NCI-H1092 (cell line): ENCODE measurements at regions not wholly inside any gene's neighbourhood (a gene's known extent, or its start where the extent isn't known, plus 50 kb on each side); places are given as distances from the start of the nearest gene placed in this dataset.

Source experiments
- DNase-seq: peaks from one replicate; lab custom pipeline; 2025; lab: John Stamatoyannopoulos, UW

DNA sequence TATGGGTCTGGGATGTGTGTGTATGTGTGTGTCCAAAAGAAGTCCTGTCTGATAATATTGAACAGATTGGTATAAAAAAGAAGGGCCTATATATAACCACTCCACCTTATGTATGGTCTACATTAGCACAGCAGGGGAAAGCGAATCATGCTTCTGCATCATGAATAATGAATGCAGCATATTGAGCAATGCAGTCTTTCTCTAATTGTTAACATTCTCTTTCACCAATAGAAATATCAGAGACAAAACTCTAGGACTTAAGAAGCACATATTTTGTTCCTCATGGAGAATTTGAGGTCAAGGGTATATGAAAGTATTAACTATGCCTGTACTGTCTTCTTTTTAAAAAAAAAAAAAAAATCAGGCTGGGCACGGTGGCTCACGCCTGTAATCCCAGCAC lies 264.3 kb upstream of the NOCT start:
- no peak for DNase-seq

DNA sequence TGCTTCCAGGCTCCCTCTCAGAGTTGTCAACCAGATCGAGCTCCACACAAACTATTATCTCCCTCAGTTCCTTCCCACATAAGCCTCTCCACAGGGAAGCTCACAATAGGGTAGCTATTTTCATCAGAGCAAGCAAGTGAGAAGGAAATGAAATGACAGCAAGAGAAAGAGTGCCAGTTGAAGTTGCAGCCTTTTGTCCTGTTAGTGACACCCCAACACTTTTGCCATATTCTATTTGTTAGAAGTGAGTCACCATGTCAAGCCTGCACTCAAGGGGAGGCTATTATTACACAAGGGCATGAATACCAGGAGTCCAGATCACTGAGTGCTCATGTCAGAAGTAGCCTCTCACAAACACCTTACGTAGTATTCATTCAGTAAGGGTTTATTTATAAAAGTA lies 266.3 kb upstream of the NOCT start:
- no peak for DNase-seq

GRCh38 chr4:138741766-138742377 lies 273.7 kb upstream of the NOCT start:
- DNase-seq = no peak

- no peak for DNase-seq
Observed at GRCh38 chr4:138740816-138741745, 274.5 kb upstream of the NOCT start.

GRCh38 chr4:138736362-138736761 lies 279.2 kb upstream of the NOCT start:
- DNase-seq = no peak

- no peak for DNase-seq
Observed at GRCh38 chr4:138734746-138735145, 280.8 kb upstream of the NOCT start.

DNA sequence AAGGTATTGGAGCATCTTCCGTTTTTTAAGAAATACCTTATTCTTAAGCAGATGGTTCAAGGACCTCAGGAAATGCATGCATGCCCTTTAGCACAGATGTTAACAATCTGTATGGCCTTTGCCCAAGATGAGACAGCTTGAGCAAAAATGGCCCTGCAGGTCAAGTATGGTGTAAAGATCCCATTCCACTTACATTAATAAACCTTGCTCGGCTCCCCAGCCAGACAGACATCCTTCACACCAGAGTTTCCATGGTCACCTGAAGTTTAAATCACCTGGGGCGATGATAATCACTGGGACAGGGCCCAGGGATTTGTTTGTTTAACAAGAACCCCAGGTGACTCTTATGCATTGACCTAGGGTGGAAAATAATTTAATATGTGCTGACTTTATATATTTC lies 287.0 kb upstream of the NOCT start:
- no peak for DNase-seq

DNA sequence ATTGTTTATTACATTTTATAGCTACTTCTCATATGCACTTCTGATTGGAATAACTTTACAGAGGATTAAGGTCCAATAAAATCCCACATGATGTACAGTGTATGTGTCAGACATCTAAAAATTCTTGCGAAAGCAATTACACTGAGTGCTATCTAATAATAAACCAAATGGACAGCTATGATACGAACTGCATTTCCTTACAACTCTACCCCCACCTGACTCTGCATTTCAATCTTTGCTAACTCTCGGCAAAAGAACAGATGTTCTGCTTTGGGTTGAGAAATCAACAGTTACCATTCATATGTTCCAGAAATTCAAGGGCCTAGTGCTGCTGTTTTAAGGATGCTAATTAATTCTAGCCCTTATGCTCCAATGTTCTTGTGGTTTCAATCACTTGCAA lies 287.9 kb upstream of the NOCT start:
- no peak for DNase-seq

GRCh38 chr4:138724530-138724929 lies 291.1 kb upstream of the NOCT start:
- DNase-seq = no peak

GRCh38 chr4:138716559-138717335 lies 298.8 kb upstream of the NOCT start:
- DNase-seq = no peak

DNA sequence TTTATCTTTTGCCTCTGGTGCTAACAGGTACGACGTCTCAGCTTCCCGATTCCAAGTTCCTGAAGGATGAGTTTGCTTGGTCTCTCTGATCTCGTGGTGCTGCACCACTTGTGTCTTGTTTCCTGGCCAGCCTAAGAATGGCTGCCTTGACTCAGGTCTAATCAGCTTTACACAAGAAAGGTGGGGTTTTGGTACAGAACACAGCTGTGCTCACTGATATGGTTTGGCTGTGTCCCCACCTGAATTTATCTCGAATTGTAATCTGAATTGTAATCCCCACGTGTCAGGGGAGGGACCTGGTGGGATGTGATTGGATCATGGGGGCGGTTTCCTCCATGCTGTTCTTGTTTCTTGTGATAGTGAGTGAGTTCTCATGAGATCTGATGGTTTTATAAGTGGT lies 305.3 kb upstream of the NOCT start:
- DNase-seq = no peak

- DNase-seq = no peak
Observed at GRCh38 chr4:138709859-138710258, 305.7 kb upstream of the NOCT start.

DNA sequence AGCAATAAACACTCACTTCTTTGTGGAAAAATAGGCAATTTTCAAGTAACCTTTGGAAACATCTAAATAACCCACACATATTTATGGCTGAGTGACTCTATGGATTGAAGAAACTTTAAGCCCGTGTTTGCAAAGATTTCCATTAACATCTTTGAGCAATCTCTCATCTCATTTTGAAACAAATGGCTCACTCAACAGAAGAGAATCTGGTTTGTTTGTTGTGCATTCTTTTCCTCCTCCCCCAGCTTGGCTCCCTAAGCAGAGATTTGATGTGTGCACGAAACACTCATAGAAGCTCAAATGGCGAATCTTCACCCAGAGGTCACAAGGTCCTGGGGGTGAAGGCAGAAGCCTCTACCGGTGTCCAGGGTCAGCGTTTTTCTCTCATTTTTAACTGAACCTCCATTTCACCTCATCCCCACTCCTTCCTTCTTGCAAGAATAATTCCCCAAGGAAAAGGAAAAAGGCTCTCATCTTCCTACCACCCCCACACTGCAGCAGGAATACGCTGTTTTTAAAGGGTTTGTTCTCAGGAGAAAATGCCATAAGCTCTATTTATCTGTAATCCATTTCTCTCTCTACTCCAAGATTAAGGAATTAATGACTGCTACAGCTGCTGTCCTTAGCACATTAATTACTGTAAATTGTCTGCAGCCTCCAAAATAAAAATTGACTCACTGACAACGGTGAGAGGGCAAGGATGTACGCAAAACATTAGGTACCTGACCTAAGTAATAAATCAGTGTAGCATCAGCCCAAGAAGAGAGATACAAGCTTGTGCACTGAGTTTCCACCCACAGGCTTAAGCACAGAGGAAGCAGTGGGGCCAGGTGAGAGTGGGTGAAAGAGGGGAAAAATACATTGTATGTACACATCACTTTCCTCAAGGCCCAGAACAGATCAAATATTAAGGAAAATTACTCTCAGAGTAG lies 307.6 kb upstream of the NOCT start:
- no peak for DNase-seq

GRCh38 chr4:138706201-138706600 lies 309.4 kb upstream of the NOCT start:
- DNase-seq = no peak

DNA sequence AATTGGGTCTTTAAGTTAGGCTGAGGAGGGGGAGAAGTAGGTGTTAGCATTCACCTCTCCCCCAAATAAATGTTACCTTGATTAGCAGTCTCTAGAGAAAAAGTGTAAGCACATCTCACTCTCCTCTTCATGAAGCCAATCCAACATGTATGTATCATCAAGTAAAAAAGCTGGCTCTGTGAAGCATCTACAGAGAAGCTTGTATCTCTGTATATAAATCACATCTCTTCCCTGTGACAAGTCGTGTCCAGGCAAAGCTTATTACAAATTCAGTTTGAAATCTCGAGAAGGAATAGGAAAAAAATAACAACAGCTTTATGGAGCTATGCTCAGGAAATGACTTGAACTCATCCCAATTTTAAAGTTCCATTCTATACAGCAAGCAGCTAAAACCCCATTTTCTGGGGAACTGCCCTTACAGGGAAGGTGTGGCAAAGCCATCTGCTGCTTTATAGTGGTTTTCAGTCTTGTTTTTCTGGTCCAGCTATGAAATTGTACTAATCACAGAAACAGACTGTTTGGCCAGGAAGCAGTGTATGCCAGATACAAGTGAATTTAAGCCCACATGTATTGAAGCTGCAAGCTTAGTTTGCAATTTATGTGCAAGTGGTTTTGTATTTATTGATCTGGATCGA lies 313.3 kb upstream of the NOCT start:
- DNase-seq = no peak

DNA sequence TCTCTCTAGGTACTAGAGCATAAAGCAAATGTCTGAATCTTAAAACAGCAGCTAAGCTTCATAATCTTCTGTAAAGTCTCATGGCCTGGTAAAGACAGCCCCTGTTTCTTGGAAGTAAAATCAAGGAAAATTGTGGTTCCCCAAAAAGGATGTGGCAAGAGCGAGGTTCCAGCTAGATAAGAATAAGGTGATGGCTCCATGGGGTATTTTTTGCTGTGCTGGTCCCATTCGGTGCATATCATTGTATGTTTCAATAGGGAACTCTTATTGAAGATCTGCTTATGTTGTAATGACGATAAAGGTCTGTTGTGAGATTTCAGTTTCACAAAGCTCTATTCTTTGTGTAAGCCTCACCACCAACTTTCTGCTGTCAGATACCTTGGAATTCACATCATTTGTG lies 316.9 kb upstream of the NOCT start:
- DNase-seq = no peak

GRCh38 chr4:138697851-138698250 lies 317.7 kb upstream of the NOCT start:
- no peak for DNase-seq

DNA sequence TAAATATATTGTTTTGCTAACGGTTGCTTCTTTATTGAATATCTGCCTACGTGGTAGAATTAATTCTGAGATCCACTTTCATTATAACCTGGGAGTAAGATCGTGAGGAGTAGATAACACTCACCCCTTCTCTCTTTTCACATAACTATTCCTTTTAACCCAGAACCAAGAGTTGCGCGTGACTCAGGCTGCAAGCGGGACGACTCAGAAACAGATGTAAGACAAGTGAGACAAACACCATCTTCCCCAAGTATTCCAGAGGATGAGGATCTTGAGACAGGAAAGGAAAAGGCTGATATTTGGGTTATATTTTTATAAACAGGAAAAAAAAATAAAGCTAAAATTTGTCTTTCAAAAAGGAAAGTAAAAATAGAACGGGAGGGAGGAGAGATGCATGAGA lies 318.8 kb upstream of the NOCT start:
- DNase-seq = no peak

DNA sequence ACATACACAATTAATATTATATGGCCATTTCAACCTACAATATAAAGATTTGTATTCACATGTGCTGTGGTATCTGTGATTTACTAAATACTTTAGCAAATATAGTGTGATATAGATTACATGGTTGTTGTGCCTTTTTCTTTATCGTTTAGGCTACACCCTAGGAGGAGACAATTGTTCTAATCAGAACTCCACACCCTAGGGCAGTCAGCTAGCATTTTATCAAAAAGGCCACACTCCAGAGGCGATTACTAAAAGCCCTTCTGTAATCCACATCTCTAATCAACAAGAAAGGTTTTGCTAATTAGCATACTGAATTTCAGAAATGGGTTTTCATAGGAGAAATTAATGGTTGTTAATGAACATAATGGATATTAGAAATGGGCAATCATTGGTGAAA lies 319.5 kb upstream of the NOCT start:
- no peak for DNase-seq

- no peak for DNase-seq
Observed at GRCh38 chr4:138693526-138693925, 322.1 kb upstream of the NOCT start.

DNA sequence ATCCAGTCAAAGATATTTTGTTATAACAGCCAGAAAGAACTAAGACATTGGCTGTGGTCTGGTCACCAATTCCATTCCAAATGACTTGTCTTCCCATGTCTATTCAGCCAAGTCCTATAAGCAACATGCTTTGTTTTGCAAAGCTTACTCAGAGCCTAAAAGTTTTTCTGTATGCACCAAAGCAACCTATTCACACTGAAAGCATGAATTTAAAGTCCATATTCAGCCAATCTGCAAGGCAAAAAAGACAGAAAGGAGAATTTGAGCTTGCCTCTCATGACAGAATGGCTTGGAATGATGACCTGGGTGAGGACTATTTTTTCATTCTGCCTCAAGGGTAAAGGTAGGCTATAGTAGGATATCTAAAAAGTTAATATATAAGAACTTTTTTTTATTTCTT lies 323.2 kb upstream of the NOCT start:
- no peak for DNase-seq
